ENCODE measurements at regions not wholly inside any gene's neighbourhood (a gene's known extent, or its start where the extent isn't known, plus 50 kb on each side); places are given as distances from the start of the nearest gene placed in this dataset.
"Not testable (repeated sequence)": the region's sequence is repeated elsewhere in the genome, so short reads cannot be mapped to it uniquely, and the experiment has no call there.

DNA sequence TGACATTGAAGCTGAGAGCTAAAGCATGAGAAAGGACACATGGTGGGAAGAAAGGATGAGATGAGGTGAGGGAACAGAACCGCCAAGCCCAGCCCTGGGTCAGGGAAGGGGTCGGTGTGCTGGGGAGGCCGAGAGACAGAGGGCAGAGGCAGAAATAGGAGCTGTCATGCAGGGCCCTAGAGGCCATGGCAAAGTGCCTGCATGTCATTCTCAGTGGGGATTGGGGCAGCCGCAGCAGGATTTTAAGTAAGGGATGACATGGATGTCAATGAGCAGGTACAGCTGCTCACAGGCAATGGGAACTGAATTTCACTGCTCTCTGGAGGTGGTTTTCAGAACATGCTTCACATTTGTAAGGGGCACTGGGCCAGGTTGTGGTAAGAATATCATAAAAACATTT is 227.4 kb downstream of the RAB11FIP2 start:
- TF ChIP-seq, protein P1, sequence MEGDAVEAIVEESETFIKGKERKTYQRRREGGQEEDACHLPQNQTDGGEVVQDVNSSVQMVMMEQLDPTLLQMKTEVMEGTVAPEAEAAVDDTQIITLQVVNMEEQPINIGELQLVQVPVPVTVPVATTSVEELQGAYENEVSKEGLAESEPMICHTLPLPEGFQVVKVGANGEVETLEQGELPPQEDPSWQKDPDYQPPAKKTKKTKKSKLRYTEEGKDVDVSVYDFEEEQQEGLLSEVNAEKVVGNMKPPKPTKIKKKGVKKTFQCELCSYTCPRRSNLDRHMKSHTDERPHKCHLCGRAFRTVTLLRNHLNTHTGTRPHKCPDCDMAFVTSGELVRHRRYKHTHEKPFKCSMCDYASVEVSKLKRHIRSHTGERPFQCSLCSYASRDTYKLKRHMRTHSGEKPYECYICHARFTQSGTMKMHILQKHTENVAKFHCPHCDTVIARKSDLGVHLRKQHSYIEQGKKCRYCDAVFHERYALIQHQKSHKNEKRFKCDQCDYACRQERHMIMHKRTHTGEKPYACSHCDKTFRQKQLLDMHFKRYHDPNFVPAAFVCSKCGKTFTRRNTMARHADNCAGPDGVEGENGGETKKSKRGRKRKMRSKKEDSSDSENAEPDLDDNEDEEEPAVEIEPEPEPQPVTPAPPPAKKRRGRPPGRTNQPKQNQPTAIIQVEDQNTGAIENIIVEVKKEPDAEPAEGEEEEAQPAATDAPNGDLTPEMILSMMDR (IDR thresholded peaks at IDR 0.05) = no peak
- Histone ChIP-seq H3K4me1 (no peaks in the 10 kb centered on the region), H3K27ac (no peak overlapping the region), H3K27me3 (peaks cover 0 to 3% of the 10 kb centered on the region in 2 donors), H3K36me3 (no peaks in the 10 kb centered on the region), H3K9me3 (no peaks in the 10 kb centered on the region), H3K4me3 (no peak overlapping the region)
- no peak for DNase-seq
- intact Hi-C loops (cut with DNase I; ENCODE audit: low total_unique reads) = no loop called here

DNA sequence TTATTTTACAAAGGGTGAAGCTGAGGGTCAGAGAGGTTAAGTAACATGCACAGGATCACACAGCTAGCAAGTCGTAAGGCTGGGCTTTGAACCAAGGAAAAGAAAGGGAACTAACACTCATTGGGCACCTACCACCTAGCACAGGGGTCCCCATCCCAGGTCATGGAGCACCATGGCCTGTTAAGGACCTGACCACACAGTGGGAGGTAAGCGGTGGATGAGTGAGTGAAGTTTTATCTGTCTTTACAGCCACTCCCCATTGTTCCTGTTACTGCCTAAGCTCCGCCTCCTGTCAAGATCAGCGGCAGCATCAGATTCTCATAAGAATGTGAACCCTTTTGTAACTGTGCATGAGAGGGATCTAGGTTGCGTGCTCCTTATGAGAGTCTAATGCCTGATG is 222.8 kb downstream of the RAB11FIP2 start:
- Histone ChIP-seq H3K4me3 (no peak overlapping the region), H3K36me3 (no peaks in the 10 kb centered on the region), H3K27ac (no peak overlapping the region), H3K4me1 (no peaks in the 10 kb centered on the region), H3K9me3 (no peaks in the 10 kb centered on the region), H3K27me3 (no peaks in the 10 kb centered on the region)
- TF ChIP-seq, protein P1 (IDR thresholded peaks at IDR 0.05) = no peak
- DNase-seq = no peak
- intact Hi-C loops (cut with DNase I; ENCODE audit: low total_unique reads) = no loop called here

DNA sequence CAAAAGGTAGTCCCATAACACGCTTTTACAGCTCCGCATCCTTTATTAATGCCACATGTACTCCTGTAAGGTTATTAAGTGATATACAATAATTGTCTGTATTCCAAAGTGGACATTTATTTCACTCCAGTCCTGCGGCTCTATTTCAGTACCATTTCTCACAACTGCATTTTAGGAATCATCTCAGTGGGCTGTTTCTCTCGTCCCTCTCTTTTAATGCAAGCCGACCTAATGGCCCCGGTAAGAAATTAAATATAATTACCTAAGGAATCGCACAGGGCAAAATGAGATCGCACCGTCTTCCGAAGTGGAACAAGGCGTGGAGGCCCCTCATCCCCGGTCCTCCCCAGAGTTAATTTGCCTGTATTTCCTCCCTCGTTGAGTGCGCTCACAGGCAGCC is 216.5 kb downstream of the RAB11FIP2 start:
- no peaks in the 10 kb centered on the region for H3K9me3 ChIP-seq
- TF ChIP-seq, protein P1 (IDR thresholded peaks at IDR 0.05) = no peak
- H3K27me3 ChIP-seq = no peaks in the 10 kb centered on the region
- no peak overlapping the region for H3K4me3 ChIP-seq
- no peaks in the 10 kb centered on the region for H3K4me1 ChIP-seq
- no peak overlapping the region for H3K27ac ChIP-seq
- no peaks in the 10 kb centered on the region for H3K36me3 ChIP-seq
- intact Hi-C loops (cut with DNase I; ENCODE audit: low total_unique reads) = no loop called here
- DNase-seq = no peak

DNA sequence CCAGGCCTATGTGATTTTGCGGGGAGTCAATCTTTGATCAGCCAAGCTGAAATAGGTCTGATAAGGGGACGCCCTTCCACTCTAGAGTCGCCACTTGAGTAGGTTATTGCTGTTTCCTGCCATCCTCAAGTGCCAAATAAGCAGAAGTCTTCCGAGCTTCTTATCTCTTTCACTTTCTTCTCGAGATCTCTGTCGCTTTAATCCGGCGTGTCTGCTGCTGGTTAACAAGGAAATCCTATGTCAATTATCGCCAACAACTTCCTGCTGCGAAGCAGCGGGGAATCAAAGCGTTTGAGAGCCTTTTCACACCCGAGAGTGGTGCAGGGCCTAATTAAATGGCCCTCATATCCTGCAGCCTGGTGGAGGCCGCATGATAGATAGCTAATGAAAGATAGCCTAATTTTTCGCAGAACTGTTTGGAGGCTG is 215.9 kb downstream of the RAB11FIP2 start:
- intact Hi-C loops (cut with DNase I; ENCODE audit: low total_unique reads) = no loop called here
- DNase-seq = no peak

DNA sequence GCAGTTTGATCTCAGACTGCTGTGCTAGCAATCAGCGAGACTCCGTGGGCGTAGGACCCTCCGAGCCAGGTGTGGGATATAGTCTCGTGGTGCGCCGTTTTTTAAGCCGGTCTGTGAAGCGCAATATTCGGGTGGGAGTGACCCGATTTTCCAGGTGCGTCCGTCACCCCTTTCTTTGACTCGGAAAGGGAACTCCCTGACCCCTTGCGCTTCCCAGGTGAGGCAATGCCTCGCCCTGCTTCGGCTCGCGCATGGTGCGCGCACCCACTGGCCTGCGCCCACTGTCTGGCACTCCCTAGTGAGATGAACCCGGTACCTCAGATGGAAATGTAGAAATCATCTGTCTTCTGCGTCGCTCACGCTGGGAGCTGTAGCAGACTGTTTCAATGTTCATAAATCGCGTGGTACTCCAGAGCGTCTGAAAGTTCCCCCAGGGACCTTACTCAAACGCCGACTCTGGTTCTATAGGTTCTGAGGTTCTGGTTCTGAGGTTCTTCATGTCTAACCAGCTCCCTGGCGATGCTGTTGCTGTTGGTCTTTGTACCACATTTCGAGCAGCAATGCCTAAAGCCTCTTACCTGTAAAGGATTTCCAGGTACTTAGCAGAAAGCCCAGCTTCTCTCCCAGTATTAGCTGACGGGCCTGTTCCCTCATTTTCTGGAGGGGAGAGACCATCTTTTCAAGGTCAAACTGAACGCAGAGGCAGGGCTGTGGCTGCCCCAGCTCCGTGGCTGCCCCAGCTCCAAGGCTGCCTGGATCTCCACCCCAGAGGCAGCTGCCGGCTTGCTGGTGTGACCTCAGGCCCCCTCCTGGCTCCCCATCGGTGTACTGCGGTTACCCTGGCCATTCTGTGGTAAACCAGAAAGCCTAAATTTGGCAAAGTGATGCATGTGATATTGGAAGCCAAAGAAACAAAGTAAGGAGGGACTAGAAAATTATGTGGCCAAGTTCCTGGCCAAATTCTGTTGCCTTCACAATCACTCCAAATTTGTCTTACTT is 207.9 kb downstream of the RAB11FIP2 start:
- H3K4me3 ChIP-seq; H3K9me3 ChIP-seq; H3K4me1 ChIP-seq; intact Hi-C loops (cut with DNase I; ENCODE audit: low total_unique reads); DNase-seq; H3K27ac ChIP-seq; H3K36me3 ChIP-seq: not testable (repeated sequence)
- H3K27me3 ChIP-seq = peaks cover 0 to 20% of the 10 kb centered on the region in 2 donors

More for the DNA sequence above, 215.9 kb downstream of the RAB11FIP2 start:
- H3K9me3 ChIP-seq = no peaks in the 10 kb centered on the region
- no peak overlapping the region for H3K27ac ChIP-seq
- TF ChIP-seq, protein P1 (IDR thresholded peaks at IDR 0.05) = no peak
- H3K27me3 ChIP-seq = no peaks in the 10 kb centered on the region
- no peak overlapping the region for H3K4me3 ChIP-seq
- H3K4me1 ChIP-seq = no peaks in the 10 kb centered on the region
- no peaks in the 10 kb centered on the region for H3K36me3 ChIP-seq

DNA sequence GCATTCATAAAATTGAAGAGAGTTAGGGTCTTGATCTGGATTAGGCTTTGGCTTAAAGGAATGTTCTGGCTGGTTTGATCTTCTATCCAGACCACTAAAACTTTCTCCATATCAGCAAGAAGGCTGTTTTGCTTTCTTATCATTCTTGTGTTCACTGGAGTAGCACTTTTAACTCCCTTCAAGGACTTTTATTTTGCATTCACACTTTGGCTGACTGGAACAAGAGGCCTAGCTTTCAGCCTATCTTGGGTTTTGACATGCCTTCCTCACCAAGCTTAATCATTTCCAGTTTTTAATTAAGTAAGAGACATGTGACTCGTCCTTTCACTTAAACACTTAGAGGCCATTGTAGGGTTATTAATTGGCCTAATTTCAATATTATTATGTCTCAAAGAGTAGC is 190.3 kb downstream of the RAB11FIP2 start:
- H3K4me1 ChIP-seq; H3K4me3 ChIP-seq; H3K9me3 ChIP-seq; H3K27me3 ChIP-seq; DNase-seq; H3K27ac ChIP-seq; H3K36me3 ChIP-seq; intact Hi-C loops (cut with DNase I; ENCODE audit: low total_unique reads): not testable (repeated sequence)
